ENCODE measurements at regions not wholly inside any gene's neighbourhood (a gene's known extent, or its start where the extent isn't known, plus 50 kb on each side); places are given as distances from the start of the nearest gene placed in this dataset.

GRCh38 chr14:103283916-103284315 lies 50.1 kb upstream of the EIF5 start:
- no peak overlapping the region for H3K27ac Mint-ChIP-seq
- H3K4me1 Mint-ChIP-seq: no peaks in the 10 kb centered on the region
- no peaks in the 10 kb centered on the region for H3K36me3 Mint-ChIP-seq
- no peak overlapping the region for H3K4me3 Mint-ChIP-seq
- DNase-seq (ENCODE audit: low spot score in 2 of 2) (no peak), ATAC-seq (no peak)
- H3K9me3 Mint-ChIP-seq: no peaks in the 10 kb centered on the region
